GM12864 (cell line): ENCODE measurements at regions not wholly inside any gene's neighbourhood (a gene's known extent, or its start where the extent isn't known, plus 50 kb on each side); places are given as distances from the start of the nearest gene placed in this dataset.
"Not testable (repeated sequence)": the region's sequence is repeated elsewhere in the genome, so short reads cannot be mapped to it uniquely, and the experiment has no call there.

Source experiments
- DNase-seq: peaks from one replicate; pipeline ENCODE4 v3.0.0-alpha.2; 2011; ENCODE audit warnings: low read depth
- H3K4me3 ChIP-seq: 2 replicates; pipeline ENCODE4 v1.5.1; 2011; ENCODE audit warnings: mild to moderate bottlenecking, low read depth, low read length, control low read depth
- TF ChIP-seq, protein P1 (sequence below): IDR thresholded peaks from 2 replicates; pipeline ENCODE4 v1.5.1; 2011; ENCODE audit warnings: low read depth, mild to moderate bottlenecking, moderate library complexity, low read length, control low read depth, inconsistent platforms; ENCODE audit errors: missing control alignments

DNA sequence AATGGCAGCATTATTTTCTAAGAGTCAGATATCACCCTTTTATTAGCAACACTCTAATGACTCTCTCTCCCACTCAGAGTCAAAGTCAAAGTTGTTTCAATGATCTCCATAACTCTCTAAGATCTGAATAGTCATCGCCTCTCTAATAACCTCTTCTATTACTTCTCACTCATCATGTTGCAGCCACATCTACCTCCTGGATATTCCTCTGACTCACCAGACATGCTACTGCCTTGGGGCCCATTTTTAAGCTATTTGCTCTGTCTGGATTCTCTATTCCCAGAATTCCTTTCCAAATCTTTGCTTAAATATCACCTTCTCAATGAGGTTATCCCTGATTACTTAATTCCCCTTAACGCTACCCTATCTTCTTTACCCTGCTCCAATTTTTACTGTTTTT, 391.8 kb upstream of the MAGEB16 start:
- no peak for DNase-seq
- TF ChIP-seq, protein P1, sequence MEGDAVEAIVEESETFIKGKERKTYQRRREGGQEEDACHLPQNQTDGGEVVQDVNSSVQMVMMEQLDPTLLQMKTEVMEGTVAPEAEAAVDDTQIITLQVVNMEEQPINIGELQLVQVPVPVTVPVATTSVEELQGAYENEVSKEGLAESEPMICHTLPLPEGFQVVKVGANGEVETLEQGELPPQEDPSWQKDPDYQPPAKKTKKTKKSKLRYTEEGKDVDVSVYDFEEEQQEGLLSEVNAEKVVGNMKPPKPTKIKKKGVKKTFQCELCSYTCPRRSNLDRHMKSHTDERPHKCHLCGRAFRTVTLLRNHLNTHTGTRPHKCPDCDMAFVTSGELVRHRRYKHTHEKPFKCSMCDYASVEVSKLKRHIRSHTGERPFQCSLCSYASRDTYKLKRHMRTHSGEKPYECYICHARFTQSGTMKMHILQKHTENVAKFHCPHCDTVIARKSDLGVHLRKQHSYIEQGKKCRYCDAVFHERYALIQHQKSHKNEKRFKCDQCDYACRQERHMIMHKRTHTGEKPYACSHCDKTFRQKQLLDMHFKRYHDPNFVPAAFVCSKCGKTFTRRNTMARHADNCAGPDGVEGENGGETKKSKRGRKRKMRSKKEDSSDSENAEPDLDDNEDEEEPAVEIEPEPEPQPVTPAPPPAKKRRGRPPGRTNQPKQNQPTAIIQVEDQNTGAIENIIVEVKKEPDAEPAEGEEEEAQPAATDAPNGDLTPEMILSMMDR: no peak
- H3K4me3 ChIP-seq: no peak overlapping the region

DNA sequence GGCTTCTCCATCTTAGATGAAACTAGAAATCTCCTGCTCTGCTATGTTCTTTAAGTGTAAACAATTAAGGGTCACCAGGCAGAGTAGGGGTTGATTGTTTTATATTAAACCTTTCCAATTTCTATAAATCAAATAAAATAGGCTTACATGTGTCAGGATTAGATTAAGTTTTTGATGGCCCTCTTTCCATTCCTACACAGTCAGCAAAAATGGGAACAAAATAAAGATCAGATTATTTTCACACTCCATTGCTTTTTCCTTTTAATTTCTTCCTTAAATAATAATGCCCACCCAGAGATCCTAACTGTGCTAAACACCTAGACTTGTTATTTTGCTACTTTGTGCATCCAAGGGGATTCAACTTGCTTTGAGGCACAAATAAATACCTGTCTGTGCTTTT, 381.4 kb upstream of the MAGEB16 start:
- no peak overlapping the region for H3K4me3 ChIP-seq
- DNase-seq: no peak
- TF ChIP-seq, protein P1: no peak

DNA sequence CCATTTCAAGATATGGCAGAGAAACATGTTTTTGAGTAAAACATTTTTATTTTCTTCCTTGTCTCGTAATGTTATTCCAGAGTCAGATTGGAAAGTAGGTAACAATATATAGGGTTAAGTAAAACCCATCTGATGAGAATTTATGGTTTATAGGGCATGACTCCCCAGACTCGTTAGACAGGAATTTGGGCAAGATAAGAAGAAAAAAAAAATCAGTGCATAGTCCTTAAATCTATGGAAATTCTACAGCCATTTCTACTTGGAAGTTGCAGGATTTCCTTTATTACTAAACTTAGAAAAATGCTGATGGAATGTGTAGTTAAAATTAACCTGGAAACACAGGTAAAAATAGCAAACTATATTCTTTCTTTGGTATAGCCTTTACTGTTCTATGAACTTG, 366.1 kb upstream of the MAGEB16 start:
- no peak for DNase-seq
- no peak overlapping the region for H3K4me3 ChIP-seq
- TF ChIP-seq, protein P1: no peak

DNA sequence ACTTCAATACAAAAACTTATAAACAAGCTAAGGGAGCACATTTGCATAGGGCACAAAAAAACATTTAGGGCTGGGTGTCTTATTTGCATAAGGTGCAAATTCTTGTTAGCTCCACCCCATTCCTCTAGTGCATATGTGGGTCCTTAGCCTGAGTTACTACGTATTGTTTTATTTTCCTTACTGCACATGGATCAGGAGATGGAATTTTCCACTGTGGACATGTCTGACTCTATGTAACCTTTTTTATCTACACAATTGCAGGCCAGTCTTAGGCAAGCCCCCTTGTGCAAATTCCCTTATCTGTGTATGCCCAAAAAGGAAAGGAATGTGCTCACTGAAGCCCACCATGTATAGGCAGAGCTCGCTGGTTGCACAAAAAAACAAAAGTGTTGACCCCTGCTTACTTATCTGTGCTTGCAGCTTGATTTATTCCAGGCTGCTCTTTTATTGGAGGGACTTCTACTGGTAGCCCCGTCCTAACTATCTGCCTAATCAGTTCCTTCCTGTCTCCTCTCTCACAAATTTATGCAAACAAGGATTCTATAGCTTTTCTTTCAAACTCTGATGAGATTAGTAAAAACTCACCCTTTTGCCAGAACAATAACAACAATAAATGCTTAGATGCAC, 359.0 kb upstream of the MAGEB16 start:
- TF ChIP-seq, protein P1: no peak
- no peak for DNase-seq
- no peak overlapping the region for H3K4me3 ChIP-seq

DNA sequence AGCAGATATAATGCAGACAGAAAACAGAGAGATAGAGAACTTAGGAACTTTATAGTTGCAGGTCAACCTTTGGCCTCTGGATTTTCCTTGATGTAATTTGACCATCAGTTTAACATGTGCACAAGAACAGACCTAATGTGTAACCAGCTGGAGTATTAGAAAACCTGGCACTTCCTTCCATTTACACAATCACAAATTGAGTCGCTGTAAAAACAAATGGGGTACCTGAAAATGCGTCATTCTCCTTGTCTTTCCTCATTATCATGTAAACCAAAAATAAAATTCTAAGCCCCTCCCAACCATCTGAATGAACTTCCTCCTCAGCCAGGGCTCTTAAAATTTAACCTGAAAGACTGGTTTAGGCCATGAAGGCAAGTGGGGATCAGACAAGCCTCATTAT, 358.4 kb upstream of the MAGEB16 start:
- DNase-seq: no peak
- H3K4me3 ChIP-seq: no peak overlapping the region
- TF ChIP-seq, protein P1: no peak

DNA sequence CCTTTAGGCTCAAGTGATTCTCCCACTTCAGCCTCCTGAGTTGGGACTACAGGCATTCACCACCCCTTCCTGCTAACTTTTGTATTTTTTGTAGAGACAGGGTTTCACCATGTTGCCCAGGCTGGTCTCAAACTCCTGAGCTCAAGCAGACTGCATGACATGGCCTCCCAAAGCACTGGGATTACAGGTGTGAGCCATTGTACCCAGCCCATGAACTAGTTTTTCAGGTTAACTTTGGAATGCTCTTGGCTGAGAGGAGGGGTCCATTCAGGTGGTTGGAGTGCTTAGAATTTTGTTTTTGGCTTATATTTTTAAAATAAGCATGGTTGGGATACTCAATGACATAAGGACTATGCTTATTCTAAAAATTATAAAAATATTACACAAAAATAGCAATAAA, 355.7 kb upstream of the MAGEB16 start:
- H3K4me3 ChIP-seq: no peak overlapping the region
- TF ChIP-seq, protein P1: no peak
- no peak for DNase-seq

DNA sequence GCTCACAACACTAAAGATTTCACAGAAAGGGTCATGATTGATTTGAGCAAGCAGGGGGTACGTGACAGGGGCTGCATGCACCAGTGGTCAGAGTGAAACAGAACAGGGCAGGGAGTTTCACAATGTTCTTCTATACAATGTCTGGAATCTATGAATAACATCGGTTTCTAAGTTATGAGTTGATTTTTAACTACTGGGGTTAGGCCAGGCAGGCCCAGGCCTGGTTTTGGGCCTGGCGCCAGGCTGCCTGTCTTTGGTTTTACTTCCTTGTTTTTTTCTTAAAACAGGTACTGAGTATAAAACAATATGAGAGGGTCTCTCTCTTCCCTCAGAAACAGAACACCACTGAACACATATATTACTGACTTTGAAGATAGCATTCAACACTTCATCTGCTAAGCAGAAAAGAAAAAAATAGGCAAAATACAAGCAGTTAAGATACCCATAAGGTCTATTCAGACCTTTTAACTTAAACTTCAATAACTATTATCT, 355.0 kb upstream of the MAGEB16 start:
- not testable (repeated sequence) for DNase-seq

More for the DNA sequence above, 355.0 kb upstream of the MAGEB16 start:
- H3K4me3 ChIP-seq: not testable (repeated sequence)
